ENCODE measurements at regions not wholly inside any gene's neighbourhood (a gene's known extent, or its start where the extent isn't known, plus 50 kb on each side); places are given as distances from the start of the nearest gene placed in this dataset.

- in situ Hi-C loops (cut with HindIII; ENCODE audit: low sequenced_read_pairs): no loop called here
These were observed 175.9 kb downstream of the BAMBI start for GRCh38 chr10:28853195-28853594.

- in situ Hi-C loops (cut with HindIII; ENCODE audit: low sequenced_read_pairs): no loop called here
These were observed 179.8 kb downstream of the BAMBI start for GRCh38 chr10:28857164-28857563.

- in situ Hi-C loops (cut with HindIII; ENCODE audit: low sequenced_read_pairs): no loop called here
These were observed 181.3 kb downstream of the BAMBI start for GRCh38 chr10:28858646-28859045.

GRCh38 chr10:28859791-28860190 lies 182.5 kb downstream of the BAMBI start:
- in situ Hi-C loops (cut with HindIII; ENCODE audit: low sequenced_read_pairs): no loop called here

- in situ Hi-C loops (cut with HindIII; ENCODE audit: low sequenced_read_pairs): no loop called here
These were observed 184.9 kb downstream of the BAMBI start for GRCh38 chr10:28862219-28862618.

GRCh38 chr10:28869606-28870201 lies 192.4 kb downstream of the BAMBI start:
- in situ Hi-C loops (cut with HindIII; ENCODE audit: low sequenced_read_pairs): no loop called here

GRCh38 chr10:28871665-28872064 lies 194.3 kb downstream of the BAMBI start:
- in situ Hi-C loops (cut with HindIII; ENCODE audit: low sequenced_read_pairs): no loop called here

- in situ Hi-C loops (cut with HindIII; ENCODE audit: low sequenced_read_pairs): no loop called here
These were observed 195.4 kb downstream of the BAMBI start for GRCh38 chr10:28872587-28873165.

- in situ Hi-C loops (cut with HindIII; ENCODE audit: low sequenced_read_pairs): no loop called here
These were observed 196.2 kb downstream of the BAMBI start for GRCh38 chr10:28873540-28873939.

GRCh38 chr10:28874210-28874609 lies 196.9 kb downstream of the BAMBI start:
- in situ Hi-C loops (cut with HindIII; ENCODE audit: low sequenced_read_pairs): no loop called here

GRCh38 chr10:28875549-28876081 lies 198.3 kb downstream of the BAMBI start:
- in situ Hi-C loops (cut with HindIII; ENCODE audit: low sequenced_read_pairs): no loop called here

- in situ Hi-C loops (cut with HindIII; ENCODE audit: low sequenced_read_pairs): no loop called here
These were observed 201.1 kb downstream of the BAMBI start for GRCh38 chr10:28878236-28878970.

GRCh38 chr10:28879246-28879645 lies 201.9 kb downstream of the BAMBI start:
- in situ Hi-C loops (cut with HindIII; ENCODE audit: low sequenced_read_pairs): no loop called here

- in situ Hi-C loops (cut with HindIII; ENCODE audit: low sequenced_read_pairs): no loop called here
These were observed 202.8 kb downstream of the BAMBI start for GRCh38 chr10:28879875-28880682.

- in situ Hi-C loops (cut with HindIII; ENCODE audit: low sequenced_read_pairs): no loop called here
These were observed 203.3 kb downstream of the BAMBI start for GRCh38 chr10:28880683-28880950.

GRCh38 chr10:28881171-28881882 lies 204.0 kb downstream of the BAMBI start:
- in situ Hi-C loops (cut with HindIII; ENCODE audit: low sequenced_read_pairs): no loop called here

GRCh38 chr10:28883741-28884423 lies 206.6 kb downstream of the BAMBI start:
- in situ Hi-C loops (cut with HindIII; ENCODE audit: low sequenced_read_pairs): no loop called here

- in situ Hi-C loops (cut with HindIII; ENCODE audit: low sequenced_read_pairs): no loop called here
These were observed 213.0 kb downstream of the BAMBI start for GRCh38 chr10:28890121-28890950.

- in situ Hi-C loops (cut with HindIII; ENCODE audit: low sequenced_read_pairs): no loop called here
These were observed 213.9 kb downstream of the BAMBI start for GRCh38 chr10:28891058-28891713.

Data from endothelial cell of hepatic sinusoid (primary cell).